ENCODE measurements at regions not wholly inside any gene's neighbourhood (a gene's known extent, or its start where the extent isn't known, plus 50 kb on each side); places are given as distances from the start of the nearest gene placed in this dataset.
"Not testable (repeated sequence)": the region's sequence is repeated elsewhere in the genome, so short reads cannot be mapped to it uniquely, and the experiment has no call there.

GRCh38 chr20:56689318-56689717, 60.2 kb downstream of the TFAP2C start:
- DNase-seq, result no peak

- no peak for DNase-seq
Measured at GRCh38 chr20:56689852-56690485, 60.9 kb downstream of the TFAP2C start.

- no peak for DNase-seq
Measured at GRCh38 chr20:56690531-56691175, 61.5 kb downstream of the TFAP2C start.

GRCh38 chr20:56691325-56691998, 62.4 kb downstream of the TFAP2C start:
- DNase-seq, result no peak

- DNase-seq, result no peak
Measured at GRCh38 chr20:56693217-56693616, 64.1 kb downstream of the TFAP2C start.

GRCh38 chr20:56697476-56697875, 68.4 kb downstream of the TFAP2C start:
- DNase-seq, result no peak

GRCh38 chr20:56698297-56698696, 69.2 kb downstream of the TFAP2C start:
- DNase-seq, result no peak

GRCh38 chr20:56698749-56699148, 69.6 kb downstream of the TFAP2C start:
- DNase-seq, result no peak

GRCh38 chr20:56702931-56703840, 74.1 kb downstream of the TFAP2C start:
- DNase-seq, result no peak

- DNase-seq, result no peak
Measured at GRCh38 chr20:56706867-56707360, 77.8 kb downstream of the TFAP2C start.

GRCh38 chr20:56708991-56709390, 79.9 kb downstream of the TFAP2C start:
- DNase-seq, result no peak

GRCh38 chr20:56710125-56710524, 81.0 kb downstream of the TFAP2C start:
- no peak for DNase-seq

- not testable (repeated sequence) for DNase-seq
Measured at GRCh38 chr20:56710577-56710976, 81.5 kb downstream of the TFAP2C start.

GRCh38 chr20:56711018-56711417, 81.9 kb downstream of the TFAP2C start:
- no peak for DNase-seq

GRCh38 chr20:56715309-56715708, 86.2 kb downstream of the TFAP2C start:
- DNase-seq, result no peak

- DNase-seq, result no peak
Measured at GRCh38 chr20:56715902-56716519, 86.9 kb downstream of the TFAP2C start.

- no peak for DNase-seq
Measured at GRCh38 chr20:56716806-56717205, 87.7 kb downstream of the TFAP2C start.

GRCh38 chr20:56718816-56719215, 89.7 kb downstream of the TFAP2C start:
- DNase-seq, result no peak

GRCh38 chr20:56720620-56721213, 91.6 kb downstream of the TFAP2C start:
- DNase-seq, result no peak

GRCh38 chr20:56722042-56722441, 92.9 kb downstream of the TFAP2C start:
- DNase-seq, result no peak

- no peak for DNase-seq
Measured at GRCh38 chr20:56723331-56723730, 94.2 kb downstream of the TFAP2C start.

- DNase-seq, result no peak
Measured at GRCh38 chr20:56724241-56724757, 95.2 kb downstream of the TFAP2C start.
